ENCODE measurements at regions not wholly inside any gene's neighbourhood (a gene's known extent, or its start where the extent isn't known, plus 50 kb on each side); places are given as distances from the start of the nearest gene placed in this dataset.

GRCh38 chr5:93300945-93301344 is 280.1 kb downstream of the NR2F1-AS1 start:
- no peak for TF ChIP-seq POLR2AphosphoS5 (IDR thresholded peaks at IDR 0.05)
- TF ChIP-seq POLR2A (IDR thresholded peaks at IDR 0.05) = no peak
